ENCODE measurements at regions not wholly inside any gene's neighbourhood (a gene's known extent, or its start where the extent isn't known, plus 50 kb on each side); places are given as distances from the start of the nearest gene placed in this dataset.

DNA sequence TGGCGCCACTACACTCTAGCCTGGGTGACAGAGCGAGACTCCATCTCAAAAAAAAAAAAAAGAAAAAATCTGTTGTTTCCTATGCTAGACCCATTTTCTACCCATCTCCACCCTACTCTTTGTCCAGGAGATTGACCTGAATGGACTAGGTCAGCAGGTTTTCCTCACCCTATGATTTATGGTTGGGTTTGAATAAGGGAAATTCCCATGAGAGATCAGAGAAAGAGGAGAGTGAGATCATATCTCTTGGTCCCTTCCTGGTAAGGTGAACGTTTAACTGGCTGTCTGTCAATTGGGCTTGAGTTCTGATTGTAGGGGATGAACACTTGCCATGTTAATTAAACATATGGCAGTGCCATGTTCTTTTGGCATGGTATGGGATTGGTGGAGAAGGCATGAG lies 387.4 kb downstream of the MAN2A1 start:
- TF ChIP-seq, protein P1, sequence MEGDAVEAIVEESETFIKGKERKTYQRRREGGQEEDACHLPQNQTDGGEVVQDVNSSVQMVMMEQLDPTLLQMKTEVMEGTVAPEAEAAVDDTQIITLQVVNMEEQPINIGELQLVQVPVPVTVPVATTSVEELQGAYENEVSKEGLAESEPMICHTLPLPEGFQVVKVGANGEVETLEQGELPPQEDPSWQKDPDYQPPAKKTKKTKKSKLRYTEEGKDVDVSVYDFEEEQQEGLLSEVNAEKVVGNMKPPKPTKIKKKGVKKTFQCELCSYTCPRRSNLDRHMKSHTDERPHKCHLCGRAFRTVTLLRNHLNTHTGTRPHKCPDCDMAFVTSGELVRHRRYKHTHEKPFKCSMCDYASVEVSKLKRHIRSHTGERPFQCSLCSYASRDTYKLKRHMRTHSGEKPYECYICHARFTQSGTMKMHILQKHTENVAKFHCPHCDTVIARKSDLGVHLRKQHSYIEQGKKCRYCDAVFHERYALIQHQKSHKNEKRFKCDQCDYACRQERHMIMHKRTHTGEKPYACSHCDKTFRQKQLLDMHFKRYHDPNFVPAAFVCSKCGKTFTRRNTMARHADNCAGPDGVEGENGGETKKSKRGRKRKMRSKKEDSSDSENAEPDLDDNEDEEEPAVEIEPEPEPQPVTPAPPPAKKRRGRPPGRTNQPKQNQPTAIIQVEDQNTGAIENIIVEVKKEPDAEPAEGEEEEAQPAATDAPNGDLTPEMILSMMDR (IDR thresholded peaks at IDR 0.05; ENCODE audit: insufficient read depth, low read length): no peak
- no peak for TF ChIP-seq SPI1 (IDR thresholded peaks at IDR 0.05; ENCODE audit: borderline replicate concordance, low read depth)
- TF ChIP-seq, protein P2, sequence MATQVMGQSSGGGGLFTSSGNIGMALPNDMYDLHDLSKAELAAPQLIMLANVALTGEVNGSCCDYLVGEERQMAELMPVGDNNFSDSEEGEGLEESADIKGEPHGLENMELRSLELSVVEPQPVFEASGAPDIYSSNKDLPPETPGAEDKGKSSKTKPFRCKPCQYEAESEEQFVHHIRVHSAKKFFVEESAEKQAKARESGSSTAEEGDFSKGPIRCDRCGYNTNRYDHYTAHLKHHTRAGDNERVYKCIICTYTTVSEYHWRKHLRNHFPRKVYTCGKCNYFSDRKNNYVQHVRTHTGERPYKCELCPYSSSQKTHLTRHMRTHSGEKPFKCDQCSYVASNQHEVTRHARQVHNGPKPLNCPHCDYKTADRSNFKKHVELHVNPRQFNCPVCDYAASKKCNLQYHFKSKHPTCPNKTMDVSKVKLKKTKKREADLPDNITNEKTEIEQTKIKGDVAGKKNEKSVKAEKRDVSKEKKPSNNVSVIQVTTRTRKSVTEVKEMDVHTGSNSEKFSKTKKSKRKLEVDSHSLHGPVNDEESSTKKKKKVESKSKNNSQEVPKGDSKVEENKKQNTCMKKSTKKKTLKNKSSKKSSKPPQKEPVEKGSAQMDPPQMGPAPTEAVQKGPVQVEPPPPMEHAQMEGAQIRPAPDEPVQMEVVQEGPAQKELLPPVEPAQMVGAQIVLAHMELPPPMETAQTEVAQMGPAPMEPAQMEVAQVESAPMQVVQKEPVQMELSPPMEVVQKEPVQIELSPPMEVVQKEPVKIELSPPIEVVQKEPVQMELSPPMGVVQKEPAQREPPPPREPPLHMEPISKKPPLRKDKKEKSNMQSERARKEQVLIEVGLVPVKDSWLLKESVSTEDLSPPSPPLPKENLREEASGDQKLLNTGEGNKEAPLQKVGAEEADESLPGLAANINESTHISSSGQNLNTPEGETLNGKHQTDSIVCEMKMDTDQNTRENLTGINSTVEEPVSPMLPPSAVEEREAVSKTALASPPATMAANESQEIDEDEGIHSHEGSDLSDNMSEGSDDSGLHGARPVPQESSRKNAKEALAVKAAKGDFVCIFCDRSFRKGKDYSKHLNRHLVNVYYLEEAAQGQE (IDR thresholded peaks at IDR 0.05; ENCODE audit: insufficient replicate concordance, low read depth): no peak
